GM21360 (cell line): ENCODE measurements at regions not wholly inside any gene's neighbourhood (a gene's known extent, or its start where the extent isn't known, plus 50 kb on each side); places are given as distances from the start of the nearest gene placed in this dataset.
A peak's percentile ranks its signal among the peaks of the same experiment; 100 is the strongest.

Experiments used
- ATAC-seq: cut with Tn5 transposase; IDR thresholded peaks from one replicate; pipeline ENCODE4 v1.9.1; 2021; ENCODE audit warnings: mild to moderate bottlenecking, moderate library complexity; ENCODE audit not compliant: unreplicated experiment

- no peak for ATAC-seq
These were observed 411.7 kb downstream of the DMRT2 start for GRCh38 chr9:1461812-1462211.

DNA sequence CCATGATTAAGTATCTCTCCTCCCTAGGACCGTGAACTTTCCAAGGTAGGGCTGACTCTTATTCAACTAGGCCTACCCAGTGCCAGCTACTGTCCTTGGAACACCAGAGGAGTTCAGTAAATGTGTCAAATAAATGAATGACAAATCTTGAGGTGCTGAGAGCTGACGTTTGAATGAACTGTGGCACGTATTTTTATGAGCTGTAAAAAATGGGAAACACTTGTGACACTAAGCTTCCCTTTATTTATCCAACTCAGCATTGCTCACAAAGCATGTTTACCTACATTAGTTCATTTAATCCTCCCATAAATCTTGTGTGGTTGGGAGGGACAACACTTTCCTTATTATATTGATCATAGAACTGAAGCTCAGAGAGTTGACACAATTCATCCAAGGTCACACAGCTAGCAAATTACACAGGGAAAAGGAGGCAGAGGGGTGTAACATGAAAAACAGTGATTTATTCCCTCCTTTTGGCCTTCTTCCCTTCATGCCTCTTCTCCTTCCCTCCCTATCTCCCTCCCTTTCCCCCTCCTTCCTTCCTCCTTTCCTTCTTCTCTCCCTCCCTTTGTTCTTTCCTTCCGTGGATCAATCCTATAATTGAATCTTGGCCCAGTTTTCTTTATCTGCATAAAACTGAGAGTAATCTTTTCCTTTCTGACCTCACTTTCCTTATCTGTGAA is 412.6 kb downstream of the DMRT2 start:
- ATAC-seq: no peak

DNA sequence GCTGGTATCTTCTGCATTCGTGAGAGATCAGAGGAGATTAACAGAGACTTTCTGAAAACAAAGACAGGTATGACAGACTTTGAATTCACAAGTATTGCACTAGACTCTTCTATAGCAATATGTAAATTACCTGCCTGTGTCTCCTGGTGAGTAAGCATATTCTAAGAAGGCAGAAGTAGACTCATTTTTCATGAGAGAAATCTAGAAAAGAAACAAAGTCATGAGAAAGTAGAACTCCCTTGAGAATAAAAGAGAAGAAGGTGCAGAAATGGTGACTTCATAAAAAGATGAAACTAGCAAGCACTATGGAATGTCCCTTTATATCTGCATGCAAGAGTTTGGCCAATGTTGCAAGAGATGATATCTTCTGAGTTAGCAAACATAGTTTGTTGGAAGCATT is 419.8 kb downstream of the DMRT2 start:
- ATAC-seq: peak; percentile 94

DNA sequence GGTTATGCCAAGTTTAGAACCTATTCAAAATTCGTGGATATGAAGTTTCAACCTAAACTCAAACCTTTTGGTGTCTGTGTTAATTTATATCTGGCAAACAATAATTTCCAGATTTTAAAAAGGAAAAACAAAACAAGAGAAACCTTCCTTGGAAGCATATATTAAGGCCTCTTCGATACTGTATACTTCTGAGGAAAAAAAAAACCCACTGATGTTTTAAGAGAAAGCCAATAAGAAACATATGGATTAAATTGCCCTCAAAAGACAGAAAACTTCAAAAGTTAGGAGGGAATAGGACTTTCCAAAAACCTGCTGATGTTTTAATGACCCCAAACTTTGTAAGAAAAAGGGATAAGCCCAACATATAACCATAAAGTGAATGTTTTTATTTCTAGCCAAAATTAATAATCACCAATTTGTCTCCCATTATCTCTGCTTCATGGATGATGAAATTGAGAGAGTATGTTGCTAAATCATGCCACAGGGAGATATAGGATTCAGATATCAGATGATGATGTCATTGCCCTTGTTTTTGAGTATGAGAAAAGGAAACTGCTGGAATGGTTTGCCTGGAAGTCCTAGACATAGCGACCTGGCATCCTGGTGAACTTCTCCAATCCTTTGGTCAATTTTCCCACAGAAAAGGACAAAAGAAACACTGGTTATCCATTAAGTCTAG is 423.9 kb downstream of the DMRT2 start:
- no peak for ATAC-seq

GRCh38 chr9:1474671-1475070 is 424.5 kb downstream of the DMRT2 start:
- ATAC-seq: no peak

- peak; percentile 68 for ATAC-seq
These were observed 440.4 kb downstream of the DMRT2 start for GRCh38 chr9:1490341-1491232.

DNA sequence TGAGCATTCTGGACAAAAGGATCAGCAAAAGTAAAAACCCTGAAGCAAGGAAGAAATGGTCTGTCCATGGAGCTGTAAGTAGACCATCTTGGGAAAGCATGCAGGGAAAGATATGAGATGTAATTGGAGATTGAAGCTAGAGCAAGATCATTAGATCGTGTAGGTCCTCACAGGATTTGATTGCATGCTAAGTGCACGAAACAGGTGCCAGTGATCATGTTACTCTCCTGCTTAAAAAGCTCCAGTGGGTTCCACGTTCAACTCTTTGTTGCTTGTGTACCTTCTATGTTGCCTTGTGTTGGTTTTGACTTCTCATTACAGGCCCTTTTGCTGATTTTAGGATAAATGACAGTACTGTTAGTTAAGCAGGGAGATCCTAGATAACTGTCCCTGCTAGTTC is 442.0 kb downstream of the DMRT2 start:
- ATAC-seq: no peak

GRCh38 chr9:1495282-1496030 is 445.3 kb downstream of the DMRT2 start:
- no peak for ATAC-seq

DNA sequence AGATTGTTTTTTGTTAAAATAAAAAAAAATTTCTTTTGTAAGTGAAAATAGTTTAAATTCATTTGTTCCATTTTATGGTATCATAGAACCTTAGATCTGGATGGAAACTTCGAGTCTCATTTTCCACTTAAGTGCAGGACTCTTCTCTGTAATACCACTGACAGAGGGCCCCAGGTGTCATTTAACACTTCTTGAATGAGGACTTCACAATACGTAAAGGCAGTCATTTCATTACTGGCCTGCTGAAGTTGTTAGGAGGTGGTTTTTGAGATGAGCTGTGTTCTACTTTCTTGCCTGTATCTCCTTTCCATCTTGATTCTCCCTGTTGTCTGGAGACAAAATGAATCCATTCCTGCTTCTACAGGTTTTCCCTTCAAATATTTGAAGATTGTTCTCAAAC is 455.3 kb downstream of the DMRT2 start:
- no peak for ATAC-seq

DNA sequence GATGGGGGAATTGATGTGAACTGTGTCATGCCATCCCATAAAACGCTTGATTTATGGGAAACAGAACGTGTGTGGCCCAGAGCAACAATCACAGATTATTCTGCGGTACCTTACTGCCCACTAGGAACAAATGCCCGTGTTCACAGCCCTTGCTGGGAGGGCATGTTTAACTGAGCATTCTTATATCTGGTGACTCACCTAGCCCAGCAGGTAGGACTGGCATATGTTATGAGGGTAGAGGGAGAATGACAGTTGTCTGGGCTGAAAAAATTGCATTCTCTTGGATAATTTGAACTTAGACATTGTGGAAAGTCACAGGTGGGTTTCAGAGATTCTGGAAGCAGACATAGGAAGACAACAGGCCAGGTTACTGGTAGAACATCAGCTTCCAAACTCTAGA is 460.6 kb downstream of the DMRT2 start:
- ATAC-seq: no peak

DNA sequence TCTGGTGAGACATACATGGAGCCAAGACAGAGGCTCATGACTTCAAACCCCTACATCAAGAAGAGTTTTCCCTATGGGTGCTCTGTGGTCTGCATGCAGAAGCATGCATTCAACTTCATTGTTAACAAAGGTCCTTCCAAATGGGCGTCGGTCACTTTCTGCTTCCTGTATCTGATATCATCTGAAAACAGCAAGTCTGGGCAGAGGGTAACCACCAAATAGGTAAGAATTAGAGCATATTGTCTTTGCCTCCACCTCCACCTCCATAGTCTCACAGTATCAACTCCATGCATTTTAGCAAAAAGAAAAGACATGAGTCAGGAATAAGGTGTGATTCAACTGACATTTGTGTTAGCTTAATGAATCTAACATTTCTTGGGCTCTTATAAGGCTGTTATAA is 462.9 kb downstream of the DMRT2 start:
- ATAC-seq: no peak

DNA sequence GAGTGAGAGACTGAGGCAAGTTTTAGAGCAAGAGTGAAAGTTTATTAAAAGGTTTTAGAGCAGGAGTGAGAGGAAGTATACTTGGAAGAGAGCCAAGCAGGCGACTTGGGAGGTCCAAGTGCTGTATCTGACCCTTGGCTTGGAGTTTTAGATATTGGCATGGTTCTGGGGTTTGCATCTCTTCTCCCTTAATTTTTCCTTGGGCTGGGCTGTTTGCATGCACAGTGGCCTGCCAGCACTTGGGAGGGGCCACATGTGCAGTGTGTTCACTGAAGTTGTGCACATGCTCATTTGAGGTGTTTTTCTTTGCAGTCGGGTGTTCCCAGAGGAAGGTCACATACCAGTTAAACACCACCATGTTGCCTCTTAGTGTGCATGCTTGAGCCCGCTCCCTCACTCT is 464.1 kb downstream of the DMRT2 start:
- no peak for ATAC-seq

DNA sequence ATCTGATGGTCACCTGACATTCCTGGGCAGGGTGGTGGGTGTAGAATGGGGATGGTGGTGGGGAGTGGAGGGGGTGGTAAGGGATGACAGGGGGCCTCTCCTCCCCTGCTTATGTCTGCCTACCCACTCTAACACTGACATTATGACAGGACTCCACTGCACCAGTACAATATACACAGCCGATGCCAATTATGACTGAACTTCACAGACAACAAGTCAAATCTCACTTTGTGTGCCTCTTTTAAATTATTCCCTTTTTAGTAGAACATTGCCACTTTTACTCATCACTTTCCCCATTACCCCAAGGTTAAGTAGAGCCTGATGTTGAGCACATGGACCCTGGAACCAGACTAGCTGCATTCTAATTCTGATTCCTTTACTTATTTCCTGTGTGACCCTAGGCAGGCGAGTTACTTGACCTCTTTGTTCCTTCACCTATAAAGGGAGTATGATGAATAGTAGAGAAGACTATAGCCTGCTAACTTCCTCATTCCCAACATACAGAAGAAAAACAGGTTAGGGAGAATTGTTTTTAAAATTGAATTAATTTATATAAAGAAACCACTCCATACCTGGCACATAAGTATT is 464.7 kb downstream of the DMRT2 start:
- no peak for ATAC-seq

DNA sequence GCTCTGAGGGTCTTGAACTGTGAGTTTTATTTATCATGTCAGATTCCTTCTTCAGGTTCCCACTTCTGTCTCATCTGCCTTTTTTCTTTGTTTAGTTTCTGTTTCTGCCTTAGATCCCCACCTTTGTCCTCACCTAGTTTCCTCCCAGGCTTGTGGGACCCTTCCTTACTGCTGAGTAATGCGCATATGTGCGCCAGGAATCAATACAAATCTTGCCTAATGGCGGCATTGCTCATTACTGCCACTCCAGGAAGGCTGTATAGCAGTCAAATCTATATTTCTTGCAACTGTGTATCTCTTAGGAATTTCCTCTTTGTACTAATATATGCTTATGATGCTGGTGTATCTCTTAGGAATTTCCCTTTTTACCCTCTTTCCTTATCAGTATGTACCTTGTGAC is 465.4 kb downstream of the DMRT2 start:
- ATAC-seq: no peak

DNA sequence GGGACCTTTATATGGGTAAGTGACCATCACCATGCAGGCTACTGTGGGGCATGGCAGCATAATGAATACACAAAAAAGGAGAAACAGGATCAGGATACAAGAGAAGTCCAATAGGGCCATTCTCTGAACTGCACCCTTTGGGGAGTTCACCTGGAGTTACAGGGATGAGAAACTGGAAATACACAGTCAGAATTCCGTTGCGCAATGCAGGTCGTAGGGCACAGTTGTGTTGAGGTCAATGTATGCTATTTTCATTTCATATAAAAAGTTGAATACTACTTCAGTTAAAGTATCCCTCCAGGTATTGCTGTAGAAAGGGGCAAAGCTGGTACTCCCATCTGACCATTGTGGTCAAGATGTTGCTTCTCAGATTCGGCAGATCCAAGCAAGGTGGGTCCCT is 471.4 kb downstream of the DMRT2 start:
- ATAC-seq: no peak

DNA sequence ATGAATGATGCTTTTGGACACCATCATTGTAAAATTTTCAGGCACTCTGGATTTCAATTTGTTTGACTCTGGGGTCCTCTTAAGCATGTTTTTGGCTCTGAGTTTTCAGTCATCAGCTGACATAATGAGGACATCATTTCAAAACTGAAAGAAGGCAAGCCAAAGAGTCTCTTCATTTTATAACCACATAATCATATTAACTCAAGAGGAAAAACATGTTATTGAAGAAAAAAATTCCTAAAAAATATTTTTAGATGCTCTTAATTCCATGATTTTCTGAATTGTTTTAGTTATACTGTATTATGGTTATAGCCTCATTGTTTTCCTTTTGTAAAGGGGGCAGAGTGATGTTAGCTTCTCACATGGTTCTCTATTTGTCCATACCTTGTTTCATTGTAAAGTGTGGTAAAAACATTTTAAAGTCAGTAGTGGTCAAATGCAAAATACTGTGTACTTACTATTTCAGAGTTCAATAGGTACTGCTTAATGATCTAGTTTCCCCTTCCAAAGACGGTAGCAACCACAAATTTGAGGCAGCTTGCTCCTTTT is 472.1 kb downstream of the DMRT2 start:
- ATAC-seq: peak; percentile 60

DNA sequence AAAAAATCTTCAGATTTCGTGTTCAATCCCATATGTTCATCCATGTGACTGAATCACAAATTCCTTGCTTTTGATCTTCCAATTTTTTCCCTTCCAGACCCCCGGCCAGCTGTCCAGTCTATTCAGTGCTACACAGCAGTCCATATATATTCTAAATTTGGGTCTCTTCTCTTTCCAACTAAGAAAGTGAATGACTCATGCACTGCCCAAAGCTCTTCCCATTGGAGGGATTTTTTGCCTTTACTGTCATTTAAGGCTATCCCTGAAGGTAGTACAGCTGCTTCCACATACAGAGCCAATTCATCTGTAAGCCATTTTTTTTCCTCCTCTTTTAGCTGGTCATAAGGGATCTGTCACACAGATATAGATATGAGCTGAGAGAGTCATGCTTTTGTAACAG is 478.3 kb downstream of the DMRT2 start:
- ATAC-seq: no peak

DNA sequence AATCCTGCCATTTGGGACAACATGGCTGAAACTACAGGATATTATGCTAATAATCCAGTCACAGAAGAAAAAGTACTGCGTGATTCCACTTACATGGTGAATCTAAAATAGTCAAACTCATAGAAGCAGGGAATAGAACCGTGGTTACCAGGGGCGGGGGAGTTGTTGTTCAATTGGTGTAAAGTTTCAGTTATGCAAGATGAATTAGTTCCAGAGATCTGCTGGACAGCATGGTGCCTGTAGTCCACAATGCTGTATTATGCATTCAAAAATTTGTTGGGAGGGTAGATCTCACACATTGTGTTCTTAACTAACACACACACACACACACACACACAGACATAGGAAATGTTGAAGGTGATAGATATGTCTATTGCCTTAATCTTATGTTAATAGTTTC is 480.5 kb downstream of the DMRT2 start:
- no peak for ATAC-seq

DNA sequence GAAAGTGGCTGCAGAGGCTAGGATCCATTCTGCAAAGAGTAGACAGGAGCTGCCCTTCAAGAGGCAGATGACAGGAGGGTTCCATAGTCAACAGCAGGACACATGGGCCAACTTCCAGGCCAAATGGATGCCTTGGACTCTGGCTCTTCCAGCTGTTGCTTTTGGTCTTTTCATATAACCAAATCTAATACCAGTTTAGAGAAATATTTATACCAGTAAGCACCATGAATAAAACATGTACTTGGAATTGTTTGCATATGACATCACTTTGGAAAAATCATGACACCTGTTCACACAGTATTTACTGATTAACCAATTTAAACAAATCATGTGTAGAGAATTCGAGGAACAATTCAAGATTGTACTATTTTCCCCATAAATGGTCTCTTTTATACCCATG is 481.3 kb downstream of the DMRT2 start:
- no peak for ATAC-seq

- no peak for ATAC-seq
These were observed 482.0 kb downstream of the DMRT2 start for GRCh38 chr9:1532171-1532570.
